Fibroblast of the aortic adventitia (primary cell): ENCODE measurements at regions not wholly inside any gene's neighbourhood (a gene's known extent, or its start where the extent isn't known, plus 50 kb on each side); places are given as distances from the start of the nearest gene placed in this dataset.

Experiments
- DNase-seq: peaks from one replicate; pipeline ENCODE4 v3.0.0-alpha.2; 2010; ENCODE audit warnings: low read depth
- H3K4me3 ChIP-seq: 2 replicates; pipeline ENCODE4 v1.5.1; 2011; ENCODE audit warnings: low read depth, mild to moderate bottlenecking, control low read depth, low read length, moderate library complexity
- TF ChIP-seq, protein P1 (sequence below): IDR thresholded peaks from 2 replicates; pipeline ENCODE4 v1.5.1; 2011; ENCODE audit warnings: mild to moderate bottlenecking, low read length, control low read depth, inconsistent platforms; ENCODE audit not compliant: insufficient read depth

DNA sequence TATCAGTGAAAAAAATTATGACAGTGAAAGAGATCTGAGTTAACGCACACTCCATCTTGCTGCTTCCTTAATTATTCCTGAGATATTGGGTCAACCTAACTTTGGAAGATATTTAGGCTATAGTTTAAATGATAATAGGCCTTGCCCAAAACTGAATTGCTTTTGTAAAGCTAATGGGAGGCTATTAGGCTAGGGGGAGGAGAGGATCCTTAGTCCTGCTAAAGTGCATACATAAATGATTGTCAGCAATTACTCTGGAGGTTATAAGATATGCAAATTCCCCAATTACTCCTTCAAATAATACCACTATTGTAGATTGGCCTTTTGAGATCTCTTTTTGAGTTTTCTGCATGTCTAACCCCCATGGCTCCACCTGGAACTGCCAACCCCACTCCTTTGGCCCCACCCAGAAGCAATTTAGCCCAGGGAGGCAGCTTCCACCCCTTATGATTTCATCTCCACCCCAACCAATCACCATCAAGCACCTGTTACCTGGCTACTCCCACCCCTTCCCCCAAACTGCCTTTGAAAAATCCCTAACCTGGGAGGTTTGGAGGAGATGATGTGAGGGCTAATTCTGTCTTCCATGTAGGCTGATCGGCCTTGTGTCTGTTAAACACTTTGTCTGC, 509.3 kb upstream of the TGFBR2 start:
- H3K4me3 ChIP-seq, result no peak overlapping the region
- TF ChIP-seq, protein P1, sequence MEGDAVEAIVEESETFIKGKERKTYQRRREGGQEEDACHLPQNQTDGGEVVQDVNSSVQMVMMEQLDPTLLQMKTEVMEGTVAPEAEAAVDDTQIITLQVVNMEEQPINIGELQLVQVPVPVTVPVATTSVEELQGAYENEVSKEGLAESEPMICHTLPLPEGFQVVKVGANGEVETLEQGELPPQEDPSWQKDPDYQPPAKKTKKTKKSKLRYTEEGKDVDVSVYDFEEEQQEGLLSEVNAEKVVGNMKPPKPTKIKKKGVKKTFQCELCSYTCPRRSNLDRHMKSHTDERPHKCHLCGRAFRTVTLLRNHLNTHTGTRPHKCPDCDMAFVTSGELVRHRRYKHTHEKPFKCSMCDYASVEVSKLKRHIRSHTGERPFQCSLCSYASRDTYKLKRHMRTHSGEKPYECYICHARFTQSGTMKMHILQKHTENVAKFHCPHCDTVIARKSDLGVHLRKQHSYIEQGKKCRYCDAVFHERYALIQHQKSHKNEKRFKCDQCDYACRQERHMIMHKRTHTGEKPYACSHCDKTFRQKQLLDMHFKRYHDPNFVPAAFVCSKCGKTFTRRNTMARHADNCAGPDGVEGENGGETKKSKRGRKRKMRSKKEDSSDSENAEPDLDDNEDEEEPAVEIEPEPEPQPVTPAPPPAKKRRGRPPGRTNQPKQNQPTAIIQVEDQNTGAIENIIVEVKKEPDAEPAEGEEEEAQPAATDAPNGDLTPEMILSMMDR, result no peak
- no peak for DNase-seq

DNA sequence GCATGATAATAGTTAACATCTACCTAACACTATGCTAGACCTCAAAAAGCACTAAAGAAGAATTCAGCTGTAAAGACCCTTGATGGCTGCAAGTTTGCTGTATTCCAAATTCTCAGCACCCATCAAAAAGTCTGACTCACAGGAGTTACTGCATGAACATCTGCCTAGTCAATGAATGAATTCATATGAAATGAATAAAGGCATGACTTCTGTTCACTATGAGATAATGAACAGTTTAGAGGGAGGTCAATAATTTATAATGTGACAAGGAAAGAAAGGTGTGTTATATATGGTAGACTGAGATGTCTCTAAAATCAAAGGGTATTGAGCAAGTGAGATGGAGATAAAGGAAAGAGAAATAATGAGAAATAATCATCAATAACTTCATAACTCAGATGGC, 508.2 kb upstream of the TGFBR2 start:
- DNase-seq, result peak; percentile 27
- no peak overlapping the region for H3K4me3 ChIP-seq
- TF ChIP-seq, protein P1, result no peak

DNA sequence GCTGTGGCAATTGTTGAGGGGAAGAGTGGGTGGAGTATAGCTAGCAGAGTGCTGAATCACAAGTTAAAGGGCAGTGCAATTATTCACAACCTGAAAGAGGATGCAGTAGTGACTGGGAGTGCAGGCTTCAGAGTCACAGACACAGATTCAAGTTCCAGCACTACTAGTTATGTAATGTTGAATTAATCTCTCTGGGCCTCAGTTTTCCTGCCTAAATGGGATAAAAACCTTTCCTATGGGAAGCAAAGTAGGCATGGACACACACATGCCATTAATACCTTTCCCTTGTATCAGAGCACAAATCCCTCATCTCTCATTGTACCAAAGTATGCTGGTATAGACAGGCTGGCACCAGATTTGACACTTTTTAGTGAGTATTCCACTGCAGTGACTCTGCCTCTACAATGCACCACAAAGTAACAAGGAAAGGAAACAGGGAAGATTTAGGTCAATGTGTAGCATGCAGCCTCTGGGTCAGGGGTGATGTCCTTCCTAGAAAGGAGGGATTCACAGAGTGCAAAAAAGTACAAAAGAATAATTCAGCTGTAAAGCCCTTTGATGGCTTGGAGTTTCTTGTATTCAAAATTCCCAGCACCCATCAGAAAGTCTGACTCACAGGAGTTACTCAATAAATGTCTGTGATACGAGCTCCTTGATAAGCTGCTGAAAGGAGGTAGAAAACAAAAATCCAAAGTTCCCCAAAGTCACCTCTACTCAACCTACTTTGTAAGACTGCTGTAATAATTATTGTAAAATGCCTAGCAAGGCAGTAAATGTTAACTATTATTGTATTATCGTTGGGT, 507.5 kb upstream of the TGFBR2 start:
- TF ChIP-seq, protein P1, result no peak
- DNase-seq, result peak; percentile 73
- no peak overlapping the region for H3K4me3 ChIP-seq

DNA sequence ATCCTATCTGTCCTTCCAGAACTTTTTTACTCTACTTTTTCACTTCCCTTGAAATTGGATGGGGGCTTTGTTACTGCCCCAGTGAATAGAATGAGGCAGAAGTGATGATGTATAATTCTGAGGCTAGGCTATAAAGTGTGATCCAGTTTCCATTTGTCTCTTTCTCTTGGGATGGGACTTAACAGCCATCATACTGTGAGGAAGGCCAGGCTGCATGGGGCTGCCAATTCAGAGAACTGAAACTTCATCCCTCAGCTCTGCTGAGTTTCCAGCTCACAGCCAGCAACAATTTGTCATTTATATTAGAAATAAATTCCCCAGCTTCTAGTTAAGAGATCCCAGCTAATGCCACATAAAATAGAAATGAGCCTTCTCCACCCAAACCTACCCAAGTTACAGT, 504.0 kb upstream of the TGFBR2 start:
- TF ChIP-seq, protein P1, result no peak
- no peak overlapping the region for H3K4me3 ChIP-seq
- no peak for DNase-seq

DNA sequence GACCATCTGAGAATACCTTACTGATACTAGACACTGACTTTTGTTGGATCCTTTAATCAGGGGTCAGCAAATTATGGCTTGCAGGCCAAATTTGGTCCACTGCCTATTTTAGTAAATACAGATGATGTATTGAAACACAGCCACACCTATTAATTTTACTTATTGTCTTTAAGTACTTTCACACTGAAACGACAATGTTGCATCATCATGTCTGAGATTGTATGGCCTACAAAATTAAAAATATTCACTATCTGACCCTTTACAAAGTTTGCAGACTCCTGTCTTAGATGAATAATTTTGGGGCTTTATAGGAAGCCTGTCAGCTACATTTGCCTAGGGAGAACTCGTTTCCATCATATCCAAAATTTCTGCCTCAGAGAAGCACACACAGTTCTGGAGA, 503.2 kb upstream of the TGFBR2 start:
- H3K4me3 ChIP-seq, result no peak overlapping the region
- TF ChIP-seq, protein P1, result no peak
- DNase-seq, result no peak

DNA sequence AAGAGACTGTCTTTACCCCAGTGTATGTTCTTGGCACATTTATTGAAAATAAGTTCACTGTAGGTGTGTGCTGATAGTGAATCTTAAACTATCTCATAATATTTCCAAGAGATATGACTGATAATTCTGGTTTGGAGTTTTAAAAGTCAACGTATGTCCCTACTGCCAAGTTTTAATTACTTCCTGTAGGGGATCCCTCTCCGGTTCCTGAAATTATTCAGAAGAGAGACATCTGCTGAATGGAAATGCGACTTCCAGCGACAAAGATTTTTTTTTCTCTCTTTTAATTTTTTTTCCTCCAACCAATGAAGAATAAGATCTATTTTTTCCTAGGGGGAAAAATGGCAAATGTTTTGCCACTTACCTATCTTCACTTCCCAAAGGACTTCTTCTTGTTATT, 498.9 kb upstream of the TGFBR2 start:
- DNase-seq, result no peak
- TF ChIP-seq, protein P1, result no peak
- H3K4me3 ChIP-seq, result no peak overlapping the region
